PC-3 (cell line): ENCODE measurements at regions not wholly inside any gene's neighbourhood (a gene's known extent, or its start where the extent isn't known, plus 50 kb on each side); places are given as distances from the start of the nearest gene placed in this dataset.

ENCODE experiments used
- ATAC-seq: fragments of 200-7000 bp; cut with Tn5 transposase; 2 replicates; pipeline ENCODE4 v1.9.1; 2020; ENCODE audit warnings: mild to moderate bottlenecking, moderate library complexity
- BruUV-seq: library from RNA; stranded (reverse); fragments of 400-500 nt; replicated peaks from 2 replicates; lab custom pipeline; 2021; lab: Mats Ljungman, UMichigan
- CTCF ChIA-PET: fragments of 300-600 bp; sonication (Branson Sonifier 250); formaldehyde crosslinking; loops from one replicate; lab custom pipeline; 2022; ENCODE audit warnings: antibody characterized with exemption; lab: Charles Lee
- POLR2A ChIA-PET: fragments of 300-600 bp; sonication (Branson Sonifier 250); formaldehyde crosslinking; loops from one replicate; lab custom pipeline; 2022; ENCODE audit warnings: antibody characterized with exemption; ENCODE audit not compliant: unreplicated experiment; lab: Charles Lee
- DNase-seq: peaks from one replicate; pipeline ENCODE4 v3.0.0-alpha.2; 2015
- H2AFZ ChIP-seq: fragments of 300-600 bp; sonication (generic); 2 replicates; pipeline ENCODE4 v1.6.0; 2016; ENCODE audit warnings: antibody characterized with exemption, low read length
- H3F3A ChIP-seq: fragments of 300-600 bp; sonication (generic); one replicate; pipeline ENCODE4 v1.6.0; 2017; ENCODE audit warnings: antibody characterized with exemption, low read length, control low read depth, mild to moderate bottlenecking; ENCODE audit not compliant: unreplicated experiment
- H3K27ac ChIP-seq: fragments of 300-600 bp; sonication (generic); 2 replicates; pipeline ENCODE4 v1.5.1; 2016; ENCODE audit warnings: mild to moderate bottlenecking, low read length
- H3K27me3 ChIP-seq: fragments of 300-600 bp; sonication (generic); 2 replicates; pipeline ENCODE4 v1.6.1; 2016; ENCODE audit warnings: low read length, mixed read lengths
- H3K36me3 ChIP-seq: fragments of 300-600 bp; sonication (generic); 2 replicates; pipeline ENCODE4 v1.6.1; 2016; ENCODE audit warnings: low read depth, mixed run types, low read length, mixed read lengths
- H3K4me1 ChIP-seq: fragments of 300-600 bp; sonication (generic); 2 replicates; pipeline ENCODE4 v1.5.1; 2016; ENCODE audit warnings: low read length; ENCODE audit not compliant: insufficient read depth
- H3K4me2 ChIP-seq: fragments of 300-600 bp; sonication (generic); 2 replicates; pipeline ENCODE4 v1.6.0; 2016; ENCODE audit warnings: low read length
- H3K4me3 ChIP-seq: fragments of 300-600 bp; sonication (generic); 2 replicates; pipeline ENCODE4 v1.5.1; 2016; ENCODE audit warnings: mild to moderate bottlenecking, low read length, mixed read lengths
- H3K79me2 ChIP-seq: fragments of 300-600 bp; sonication (generic); 2 replicates; pipeline ENCODE4 v1.6.1; 2017; ENCODE audit warnings: low read length, mixed read lengths
- H3K9ac ChIP-seq: fragments of 300-600 bp; sonication (generic); 2 replicates; pipeline ENCODE4 v1.6.0; 2016; ENCODE audit warnings: mild to moderate bottlenecking, low read length
- H3K9me2 ChIP-seq: fragments of 300-600 bp; sonication (generic); replicated peaks from 2 replicates; pipeline ENCODE4 v1.6.1; 2016; ENCODE audit warnings: mixed run types, low read length, mixed read lengths
- H3K9me3 ChIP-seq: fragments of 300-600 bp; sonication (generic); 2 replicates; pipeline ENCODE4 v1.6.1; 2016; ENCODE audit warnings: low read length, mixed read lengths
- H4K20me1 ChIP-seq: fragments of 300-600 bp; sonication (generic); 2 replicates; pipeline ENCODE4 v1.6.1; 2016; ENCODE audit warnings: low read length, mixed read lengths
- CTCF ChIP-seq: fragments of 300-600 bp; sonication (generic); conservative IDR thresholded peaks from 2 replicates; pipeline ENCODE4 v1.5.1; 2017; ENCODE audit warnings: antibody characterized with exemption, low read depth, mild to moderate bottlenecking, low read length
- EZH2 ChIP-seq: fragments of 300-600 bp; sonication (generic); IDR thresholded peaks from one replicate; pipeline ENCODE4 v1.6.1; 2017; ENCODE audit warnings: antibody characterized with exemption, mild to moderate bottlenecking, low read length; ENCODE audit not compliant: unreplicated experiment
- EZH2phosphoT487 ChIP-seq: fragments of 300-600 bp; sonication (generic); IDR thresholded peaks from 2 replicates; pipeline ENCODE4 v1.6.1; 2018; ENCODE audit warnings: mild to moderate bottlenecking, antibody characterized with exemption, low read length, borderline replicate concordance
- intact Hi-C: fragments of 100-400 bp; cut with micrococcal nuclease; formaldehyde crosslinking; loops from 2 replicates; pipeline ENCODE4 v1.9.0; 2023

GRCh38 chr20:4509825-4510522 lies 176.3 kb upstream of the PRNP start:
- DNase-seq (peak; percentile 44), ATAC-seq (no peak)
- no peaks in the 10 kb centered on the region for H3K79me2 ChIP-seq
- no peak overlapping the region for H3K9ac ChIP-seq
- H3K9me3 ChIP-seq: peaks cover 6% of the 10 kb centered on the region; the same call in 1 of the 2 replicates
- H2AFZ ChIP-seq: no peak overlapping the region
- TF ChIP-seq EZH2: no peak
- intact Hi-C loops: loop anchor here (5.0 kb wide), 1 partner anchor 53 kb away; no protein-coding TSS in a partner anchor
- no peaks in the 10 kb centered on the region for H3K27me3 ChIP-seq
- peaks cover 13% of the 10 kb centered on the region for H3F3A ChIP-seq
- H3K9me2 ChIP-seq: no peaks in the 10 kb centered on the region
- peaks cover 5% of the 10 kb centered on the region; the same call in 1 of the 2 replicates for H3K36me3 ChIP-seq
- H3K4me2 ChIP-seq: no peak overlapping the region
- H3K4me3 ChIP-seq: no peak overlapping the region
- peaks cover 51% of the 10 kb centered on the region for H3K4me1 ChIP-seq
- no peak overlapping the region for H3K27ac ChIP-seq
- no TSS peak for BruUV-seq
- ChIA-PET POLR2A (no interaction called here), CTCF (no interaction called here)
- no peaks in the 10 kb centered on the region for H4K20me1 ChIP-seq

- no peak overlapping the region for H3K4me3 ChIP-seq
- no peak overlapping the region for H3K27ac ChIP-seq
- ChIA-PET CTCF (no interaction called here), POLR2A (no interaction called here)
- no peak overlapping the region for H3K9ac ChIP-seq
- BruUV-seq: no TSS peak
- no peak overlapping the region for H3K4me2 ChIP-seq
- no peak overlapping the region for H2AFZ ChIP-seq
- no peaks in the 10 kb centered on the region for H3K9me2 ChIP-seq
- peaks cover 5% of the 10 kb centered on the region; the same call in 1 of the 2 replicates for H3K36me3 ChIP-seq
- no peaks in the 10 kb centered on the region for H3K79me2 ChIP-seq
- TF ChIP-seq CTCF: no peak
- no peak for TF ChIP-seq EZH2phosphoT487
- no peaks in the 10 kb centered on the region for H3K27me3 ChIP-seq
- peaks cover 6% of the 10 kb centered on the region; the same call in 1 of the 2 replicates for H3K9me3 ChIP-seq
- ATAC-seq: no peak
- intact Hi-C loops: no loop called here
- peaks cover 39% of the 10 kb centered on the region for H3K4me1 ChIP-seq
- DNase-seq: no peak
- H3F3A ChIP-seq: peaks cover 13% of the 10 kb centered on the region
- H4K20me1 ChIP-seq: no peaks in the 10 kb centered on the region
Observed at GRCh38 chr20:4508773-4509172, 177.5 kb upstream of the PRNP start.

- H3K79me2 ChIP-seq: no peaks in the 10 kb centered on the region
- TF ChIP-seq CTCF (no peak), EZH2 (no peak), EZH2phosphoT487 (no peak)
- peaks cover 6% of the 10 kb centered on the region; the same call in 1 of the 2 replicates for H3K9me3 ChIP-seq
- intact Hi-C loops: no loop called here
- peak overlapping the region; percentile 34 for H3K4me2 ChIP-seq
- peak overlapping the region; percentile 7; the same call in 1 of the 2 replicates for H2AFZ ChIP-seq
- ATAC-seq: peak; percentile 92
- POLR2A ChIA-PET: interaction anchor here (0.6 kb wide), 1 partner anchor 49 kb away, joined by 3 read pairs; no protein-coding TSS in a partner anchor
- peaks cover 3% of the 10 kb centered on the region for H3F3A ChIP-seq
- no peak overlapping the region for H3K9ac ChIP-seq
- H3K27ac ChIP-seq: peak overlapping the region; percentile 53
- no peak overlapping the region for H3K4me3 ChIP-seq
- peaks cover 24% of the 10 kb centered on the region for H3K4me1 ChIP-seq
- DNase-seq: peak; percentile 87
- CTCF ChIA-PET: interaction anchor here (0.6 kb wide), 1 partner anchor 86 kb away, joined by 3 read pairs; no protein-coding TSS in a partner anchor
- no peaks in the 10 kb centered on the region for H3K27me3 ChIP-seq
- H3K36me3 ChIP-seq: peaks cover 5% of the 10 kb centered on the region; the same call in 1 of the 2 replicates
- no peaks in the 10 kb centered on the region for H3K9me2 ChIP-seq
- BruUV-seq: no TSS peak
- no peaks in the 10 kb centered on the region for H4K20me1 ChIP-seq
Observed at GRCh38 chr20:4507288-4507719, 179.0 kb upstream of the PRNP start.
